NCI-H1436 (cell line): ENCODE measurements at regions not wholly inside any gene's neighbourhood (a gene's known extent, or its start where the extent isn't known, plus 50 kb on each side); places are given as distances from the start of the nearest gene placed in this dataset.

Source experiments
- DNase-seq: peaks from one replicate; lab custom pipeline; 2025; lab: John Stamatoyannopoulos, UW

DNA sequence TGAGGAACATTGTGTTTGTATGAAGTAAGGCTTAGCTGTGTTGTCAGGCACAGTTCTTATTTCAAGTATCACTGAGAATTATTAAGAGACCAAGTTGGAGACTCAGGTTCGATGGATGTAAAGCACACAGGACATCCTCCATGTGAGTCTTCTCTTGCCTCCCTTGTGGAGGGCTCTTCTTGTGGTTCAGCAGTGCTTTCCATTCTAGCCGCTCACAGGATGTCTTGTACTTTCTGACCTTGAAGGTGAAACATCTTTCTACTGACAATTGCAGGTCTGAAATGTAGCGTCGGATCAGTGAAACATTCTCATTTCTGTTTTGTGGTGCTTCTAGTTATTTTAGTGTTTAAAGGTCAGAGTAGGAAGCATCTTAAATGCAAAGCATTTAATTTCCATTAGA is 154.6 kb downstream of the HIPK3 start:
- no peak for DNase-seq

DNA sequence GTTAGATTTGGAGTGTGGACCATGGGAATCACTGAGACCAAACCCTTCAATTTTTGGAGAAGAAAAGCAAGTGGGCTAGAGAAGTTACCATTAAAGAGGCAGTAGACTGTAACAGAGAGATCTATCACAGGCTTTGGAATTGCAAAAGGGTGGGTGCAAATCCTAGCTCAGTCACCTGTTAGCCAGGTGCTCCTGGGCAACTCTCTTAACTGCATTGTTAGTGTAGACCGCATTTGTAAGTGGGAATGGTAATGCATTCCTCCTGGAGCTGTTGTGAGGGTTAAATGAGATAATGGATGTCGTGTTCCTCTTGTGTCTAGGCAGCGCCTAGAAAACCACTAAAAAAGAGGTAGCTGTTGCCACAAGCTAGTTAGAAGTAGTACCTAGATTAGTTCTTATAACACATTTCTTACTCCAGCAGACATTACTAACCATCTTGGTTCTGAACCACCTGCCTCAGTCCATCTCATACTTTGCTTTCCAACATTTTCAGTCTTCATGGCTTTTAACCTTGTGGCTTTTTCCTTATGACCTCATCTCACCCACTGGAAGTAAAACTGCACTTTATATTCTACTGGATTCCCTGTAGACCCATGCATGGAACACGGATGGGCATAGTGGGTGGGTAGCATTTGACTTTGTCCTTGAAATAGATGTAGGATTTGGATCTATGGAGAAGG is 153.0 kb downstream of the HIPK3 start:
- DNase-seq, result no peak
